ENCODE measurements at regions not wholly inside any gene's neighbourhood (a gene's known extent, or its start where the extent isn't known, plus 50 kb on each side); places are given as distances from the start of the nearest gene placed in this dataset.

- no peak overlapping the region for H3K9ac ChIP-seq (ENCODE audit: control insufficient read depth, extremely low read depth, insufficient read depth, low read length)
- H3K4me1 ChIP-seq (ENCODE audit: control insufficient read depth, extremely low read depth, insufficient read depth, low read length) = no peaks in the 10 kb centered on the region
- no peak overlapping the region for H3K4me2 ChIP-seq (ENCODE audit: control insufficient read depth, extremely low read depth, insufficient read depth, low read depth, low read length)
- no peaks in the 10 kb centered on the region for H3K79me2 ChIP-seq (ENCODE audit: control insufficient read depth, insufficient read depth, low read length)
- no peaks in the 10 kb centered on the region for H3K36me3 ChIP-seq (ENCODE audit: control insufficient read depth in 2 of 2, extremely low read depth in 1 of 2, insufficient read depth in 2 of 2, low read length in 2 of 2)
- no peaks in the 10 kb centered on the region for H3K9me3 ChIP-seq (ENCODE audit: control insufficient read depth, low read depth, low read length)
- H3K4me3 ChIP-seq (ENCODE audit: control insufficient read depth in 2 of 3, extremely low read depth in 1 of 3, insufficient read depth in 2 of 3, low read depth in 1 of 3, low read length in 3 of 3) = no peak overlapping the region
- H3K27me3 ChIP-seq (ENCODE audit: control insufficient read depth, extremely low read depth, insufficient read depth, low read length) = no peaks in the 10 kb centered on the region
- TF ChIP-seq EZH2 (IDR thresholded peaks at IDR 0.05; ENCODE audit: low read length) (no peak), CTCF (optimal IDR thresholded peaks at IDR 0.05 in 1 of 3, IDR thresholded peaks at IDR 0.05 in 1 of 3, conservative IDR thresholded peaks at IDR 0.05 in 1 of 3; ENCODE audit: extremely low read depth in 1 of 3, insufficient read depth in 2 of 3, low read length in 3 of 3) (no peak)
- H3K27ac ChIP-seq (ENCODE audit: control insufficient read depth, insufficient read depth, low read length) = no peak overlapping the region
- DNase-seq (ENCODE audit: low read depth, low spot score) (no peak), FAIRE-seq (no peak)
- dilution Hi-C loops (cut with MboI; ENCODE audit: extremely low pct_ligation_motif_present, low sequenced_read_pairs) = no loop called here
- no peak overlapping the region for H2AFZ ChIP-seq (ENCODE audit: control insufficient read depth, low read length)
- H3K9me1 ChIP-seq (ENCODE audit: control insufficient read depth, extremely low read depth, insufficient read depth, low read length) = no peaks in the 10 kb centered on the region
- H4K20me1 ChIP-seq (ENCODE audit: control insufficient read depth, extremely low read depth, insufficient read depth, low read length) = no peaks in the 10 kb centered on the region
Measured at GRCh38 chr11:13907678-13908077, 54.8 kb upstream of the SPON1 start.

- DNase-seq (ENCODE audit: low read depth, low spot score) = no peak
- peak; percentile 60 for FAIRE-seq
- TF ChIP-seq EZH2 (IDR thresholded peaks at IDR 0.05; ENCODE audit: low read length) = no peak
- TF ChIP-seq CTCF (optimal IDR thresholded peaks at IDR 0.05 in 1 of 3, IDR thresholded peaks at IDR 0.05 in 1 of 3, conservative IDR thresholded peaks at IDR 0.05 in 1 of 3; ENCODE audit: extremely low read depth in 1 of 3, insufficient read depth in 2 of 3, low read length in 3 of 3) = no peak
- Histone ChIP-seq H3K27ac (ENCODE audit: control insufficient read depth, insufficient read depth, low read length) (no peak overlapping the region), H3K36me3 (ENCODE audit: control insufficient read depth in 2 of 2, extremely low read depth in 1 of 2, insufficient read depth in 2 of 2, low read length in 2 of 2) (no peaks in the 10 kb centered on the region), H3K9ac (ENCODE audit: control insufficient read depth, extremely low read depth, insufficient read depth, low read length) (no peak overlapping the region), H3K9me1 (ENCODE audit: control insufficient read depth, extremely low read depth, insufficient read depth, low read length) (no peaks in the 10 kb centered on the region), H3K27me3 (ENCODE audit: control insufficient read depth, extremely low read depth, insufficient read depth, low read length) (no peaks in the 10 kb centered on the region), H3K9me3 (ENCODE audit: control insufficient read depth, low read depth, low read length) (no peaks in the 10 kb centered on the region), H3K4me2 (ENCODE audit: control insufficient read depth, extremely low read depth, insufficient read depth, low read depth, low read length) (no peak overlapping the region), H3K79me2 (ENCODE audit: control insufficient read depth, insufficient read depth, low read length) (no peaks in the 10 kb centered on the region), H3K4me3 (ENCODE audit: control insufficient read depth in 2 of 3, extremely low read depth in 1 of 3, insufficient read depth in 2 of 3, low read depth in 1 of 3, low read length in 3 of 3) (no peak overlapping the region), H4K20me1 (ENCODE audit: control insufficient read depth, extremely low read depth, insufficient read depth, low read length) (no peaks in the 10 kb centered on the region), H3K4me1 (ENCODE audit: control insufficient read depth, extremely low read depth, insufficient read depth, low read length) (no peaks in the 10 kb centered on the region), H2AFZ (ENCODE audit: control insufficient read depth, low read length) (no peak overlapping the region)
- dilution Hi-C loops (cut with MboI; ENCODE audit: extremely low pct_ligation_motif_present, low sequenced_read_pairs) = no loop called here
Measured at GRCh38 chr11:13908535-13908934, 54.0 kb upstream of the SPON1 start.

Small RNA genes in the stretch of these regions (small RNA-seq; reads per million reads assigned to genes)
- gene RNA5SP331 (ENCODE audit: insufficient read length in 3 of 3, low read depth in 3 of 3, low replicate concordance in 1 of 3) = 0 reads per million in 3 experiments
